ENCODE measurements at regions not wholly inside any gene's neighbourhood (a gene's known extent, or its start where the extent isn't known, plus 50 kb on each side); places are given as distances from the start of the nearest gene placed in this dataset.

- Histone ChIP-seq H3K27me3 (replicated peaks; ENCODE audit: insufficient read depth) (no peaks in the 10 kb centered on the region), H3K4me3 (no peak overlapping the region), H3K27ac (no peak overlapping the region), H3K36me3 (no peaks in the 10 kb centered on the region), H3K4me1 (replicated peaks) (no peaks in the 10 kb centered on the region), H3K9me3 (no peaks in the 10 kb centered on the region)
- intact Hi-C loops (cut with DNase I): no loop called here
- WGBS: 86% methylated on average over 1 of the region's 1 CpG
- DNase-seq (ENCODE audit: low spot score): no peak
- TF ChIP-seq POLR2A (IDR thresholded peaks at IDR 0.05): no peak
- no peak for TF ChIP-seq CTCF (IDR thresholded peaks at IDR 0.05)
- no peak for TF ChIP-seq POLR2AphosphoS5 (IDR thresholded peaks at IDR 0.05)
These were observed 216.1 kb downstream of the ALDH8A1 start for GRCh38 chr6:134733801-134734200.

GRCh38 chr6:134732763-134733162, 217.1 kb downstream of the ALDH8A1 start:
- Histone ChIP-seq H3K9me3 (no peaks in the 10 kb centered on the region), H3K27ac (no peak overlapping the region), H3K36me3 (no peaks in the 10 kb centered on the region), H3K4me1 (replicated peaks) (no peaks in the 10 kb centered on the region), H3K4me3 (no peak overlapping the region), H3K27me3 (replicated peaks; ENCODE audit: insufficient read depth) (no peaks in the 10 kb centered on the region)
- 77% methylated on average over 4 of the region's 4 CpGs for WGBS
- no peak for TF ChIP-seq POLR2A (IDR thresholded peaks at IDR 0.05)
- TF ChIP-seq CTCF (IDR thresholded peaks at IDR 0.05): no peak
- no peak for TF ChIP-seq POLR2AphosphoS5 (IDR thresholded peaks at IDR 0.05)
- intact Hi-C loops (cut with DNase I): no loop called here
- DNase-seq (ENCODE audit: low spot score): no peak

GRCh38 chr6:134731615-134732014, 218.3 kb downstream of the ALDH8A1 start:
- TF ChIP-seq POLR2AphosphoS5 (IDR thresholded peaks at IDR 0.05) (no peak), POLR2A (IDR thresholded peaks at IDR 0.05) (no peak), CTCF (IDR thresholded peaks at IDR 0.05) (no peak)
- WGBS: 90% methylated on average over 1 of the region's 1 CpG
- H3K4me3 ChIP-seq: no peak overlapping the region
- H3K27me3 ChIP-seq (replicated peaks; ENCODE audit: insufficient read depth): no peaks in the 10 kb centered on the region
- DNase-seq (ENCODE audit: low spot score): no peak
- intact Hi-C loops (cut with DNase I): no loop called here
- no peak overlapping the region for H3K27ac ChIP-seq
- no peaks in the 10 kb centered on the region for H3K4me1 ChIP-seq (replicated peaks)
- no peaks in the 10 kb centered on the region for H3K36me3 ChIP-seq
- H3K9me3 ChIP-seq: no peaks in the 10 kb centered on the region

GRCh38 chr6:134730013-134730412, 219.9 kb downstream of the ALDH8A1 start:
- no peaks in the 10 kb centered on the region for H3K27me3 ChIP-seq (replicated peaks; ENCODE audit: insufficient read depth)
- no peak for TF ChIP-seq POLR2AphosphoS5 (IDR thresholded peaks at IDR 0.05)
- no peak for TF ChIP-seq CTCF (IDR thresholded peaks at IDR 0.05)
- TF ChIP-seq POLR2A (IDR thresholded peaks at IDR 0.05): no peak
- intact Hi-C loops (cut with DNase I): no loop called here
- no peak for DNase-seq (ENCODE audit: low spot score)
- H3K4me1 ChIP-seq (replicated peaks): no peaks in the 10 kb centered on the region
- H3K4me3 ChIP-seq: no peak overlapping the region
- 82% methylated on average over 8 of the region's 8 CpGs for WGBS
- no peaks in the 10 kb centered on the region for H3K36me3 ChIP-seq
- no peak overlapping the region for H3K27ac ChIP-seq
- H3K9me3 ChIP-seq: no peaks in the 10 kb centered on the region

GRCh38 chr6:134729561-134729960, 220.3 kb downstream of the ALDH8A1 start:
- 79% methylated on average over 4 of the region's 4 CpGs for WGBS
- intact Hi-C loops (cut with DNase I): no loop called here
- Histone ChIP-seq H3K4me1 (replicated peaks) (no peaks in the 10 kb centered on the region), H3K27me3 (replicated peaks; ENCODE audit: insufficient read depth) (no peaks in the 10 kb centered on the region), H3K9me3 (no peaks in the 10 kb centered on the region), H3K36me3 (no peaks in the 10 kb centered on the region), H3K27ac (no peak overlapping the region), H3K4me3 (no peak overlapping the region)
- TF ChIP-seq POLR2AphosphoS5 (IDR thresholded peaks at IDR 0.05) (no peak), POLR2A (IDR thresholded peaks at IDR 0.05) (no peak), CTCF (IDR thresholded peaks at IDR 0.05) (no peak)
- no peak for DNase-seq (ENCODE audit: low spot score)

Data from prostate gland (tissue), 2 donors.